ENCODE measurements at regions not wholly inside any gene's neighbourhood (a gene's known extent, or its start where the extent isn't known, plus 50 kb on each side); places are given as distances from the start of the nearest gene placed in this dataset.

GRCh38 chr11:80144897-80145594 is 704.2 kb upstream of the TENM4 start:
- DNase-seq (ENCODE audit: low read depth) = no peak

DNA sequence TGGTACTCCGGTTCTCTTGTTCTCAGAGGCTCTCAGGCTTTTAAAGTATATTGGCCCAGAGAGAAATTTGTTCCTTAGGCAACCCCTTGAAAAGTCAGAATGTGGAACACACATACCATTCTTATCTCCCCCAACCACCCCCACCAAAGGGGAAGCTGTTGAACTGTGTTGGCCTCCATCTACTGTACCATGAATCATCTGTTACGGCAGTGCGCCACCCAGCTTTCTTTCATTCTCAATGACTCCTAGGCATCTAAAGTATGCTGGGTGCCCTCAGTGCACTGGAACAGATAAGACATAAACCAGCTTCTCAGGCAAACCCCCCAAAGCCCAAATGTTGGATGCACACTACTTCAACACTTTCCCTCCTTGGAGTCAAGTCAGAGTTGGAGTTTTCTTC is 696.2 kb upstream of the TENM4 start:
- peak; percentile 77 for DNase-seq (ENCODE audit: low read depth)

GRCh38 chr11:80129396-80129795 is 688.6 kb upstream of the TENM4 start:
- no peak for DNase-seq (ENCODE audit: low read depth)

GRCh38 chr11:80122211-80122610 is 681.4 kb upstream of the TENM4 start:
- DNase-seq (ENCODE audit: low read depth) = no peak

GRCh38 chr11:80118073-80118472 is 677.2 kb upstream of the TENM4 start:
- no peak for DNase-seq (ENCODE audit: low read depth)

- no peak for DNase-seq (ENCODE audit: low read depth)
These were observed 676.0 kb upstream of the TENM4 start for GRCh38 chr11:80116796-80117195.

DNA sequence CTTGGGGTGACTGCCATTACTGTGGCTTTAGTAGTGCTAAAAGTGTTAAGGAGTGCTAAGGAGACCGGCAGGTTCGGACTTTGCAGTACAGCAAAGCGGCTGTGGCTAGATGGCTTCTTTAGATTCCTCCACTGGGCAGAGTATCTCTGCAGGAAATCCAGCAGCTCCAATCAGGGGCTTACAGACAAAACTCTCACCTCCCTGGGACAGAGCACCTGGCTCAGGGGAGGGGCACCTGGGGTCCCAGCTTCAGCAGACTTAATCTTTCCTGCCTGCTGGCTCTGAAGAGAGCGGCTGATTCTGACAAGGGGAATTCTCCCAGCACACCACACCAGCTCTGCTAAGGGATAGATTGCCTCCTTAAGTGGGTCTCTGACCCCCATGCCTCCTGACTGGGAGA is 668.8 kb upstream of the TENM4 start:
- no peak for DNase-seq (ENCODE audit: low read depth)

- DNase-seq (ENCODE audit: low read depth) = peak; percentile 21
These were observed 668.2 kb upstream of the TENM4 start for GRCh38 chr11:80109031-80109430.

DNA sequence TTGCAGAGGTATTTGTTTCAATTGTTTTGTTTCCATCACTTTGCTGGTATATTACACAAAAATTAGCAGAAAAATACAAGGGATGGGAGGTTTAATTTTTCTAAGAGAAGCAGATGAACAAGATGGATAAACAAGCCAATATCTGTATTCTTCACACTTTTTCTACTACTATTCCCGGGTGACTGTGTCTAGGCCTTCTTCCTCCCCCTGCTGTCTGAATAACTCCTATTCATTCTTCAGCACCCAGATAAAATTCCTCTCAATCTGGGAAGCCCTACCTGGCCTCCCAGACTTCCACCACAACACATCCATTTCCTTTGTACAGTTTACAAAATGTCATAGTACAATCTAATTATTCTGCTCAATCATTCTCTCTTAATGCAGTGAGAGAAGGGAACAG is 666.6 kb upstream of the TENM4 start:
- no peak for DNase-seq (ENCODE audit: low read depth)

- DNase-seq (ENCODE audit: low read depth) = no peak
These were observed 663.4 kb upstream of the TENM4 start for GRCh38 chr11:80104191-80104590.

- peak; percentile 93 for DNase-seq (ENCODE audit: low read depth)
These were observed 662.5 kb upstream of the TENM4 start for GRCh38 chr11:80103142-80103859.

GRCh38 chr11:80097146-80097545 is 656.3 kb upstream of the TENM4 start:
- DNase-seq (ENCODE audit: low read depth) = no peak

GRCh38 chr11:80096736-80097135 is 655.9 kb upstream of the TENM4 start:
- peak; percentile 92 for DNase-seq (ENCODE audit: low read depth)

- no peak for DNase-seq (ENCODE audit: low read depth)
These were observed 645.7 kb upstream of the TENM4 start for GRCh38 chr11:80086496-80087055.

GRCh38 chr11:80085563-80085962 is 644.7 kb upstream of the TENM4 start:
- DNase-seq (ENCODE audit: low read depth) = no peak

DNA sequence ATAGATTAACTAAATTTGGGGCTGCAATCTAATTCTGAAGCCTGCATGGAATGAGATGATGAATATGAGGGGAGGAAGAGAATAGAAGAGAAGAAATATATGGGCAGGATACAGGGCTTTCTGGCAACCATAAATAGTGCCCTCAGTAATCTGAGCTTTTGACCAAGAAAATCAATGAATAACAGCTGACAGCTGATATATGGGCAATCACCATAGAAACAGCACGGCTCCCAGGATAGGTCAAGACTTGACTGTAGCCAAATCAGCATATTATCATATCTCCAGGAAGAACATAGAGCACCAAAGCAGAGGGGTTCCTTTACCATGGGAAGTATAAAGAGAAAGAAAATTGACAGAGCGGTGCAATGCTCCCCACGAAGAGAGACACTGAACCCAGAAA is 643.8 kb upstream of the TENM4 start:
- DNase-seq (ENCODE audit: low read depth) = no peak

DNA sequence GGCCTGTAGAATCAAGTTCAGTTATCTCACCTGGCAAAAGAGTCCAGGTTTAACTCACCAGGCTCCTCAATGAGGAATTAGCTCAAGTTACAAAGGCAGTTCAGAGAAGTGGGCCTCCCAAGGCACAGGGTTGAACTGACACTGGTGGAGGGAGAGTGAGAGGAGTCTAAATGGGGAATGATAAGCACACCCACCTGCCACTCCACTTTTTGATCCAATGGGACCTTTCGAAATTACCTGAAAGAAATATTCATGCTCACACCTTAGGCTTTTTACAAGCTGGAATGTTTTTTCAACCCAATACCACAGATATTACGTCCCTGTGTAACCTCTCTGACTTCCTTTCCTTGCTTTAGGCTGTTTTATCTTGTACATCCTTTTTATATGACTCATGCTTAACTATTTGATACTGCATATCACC is 642.7 kb upstream of the TENM4 start:
- peak; percentile 39 for DNase-seq (ENCODE audit: low read depth)

DNA sequence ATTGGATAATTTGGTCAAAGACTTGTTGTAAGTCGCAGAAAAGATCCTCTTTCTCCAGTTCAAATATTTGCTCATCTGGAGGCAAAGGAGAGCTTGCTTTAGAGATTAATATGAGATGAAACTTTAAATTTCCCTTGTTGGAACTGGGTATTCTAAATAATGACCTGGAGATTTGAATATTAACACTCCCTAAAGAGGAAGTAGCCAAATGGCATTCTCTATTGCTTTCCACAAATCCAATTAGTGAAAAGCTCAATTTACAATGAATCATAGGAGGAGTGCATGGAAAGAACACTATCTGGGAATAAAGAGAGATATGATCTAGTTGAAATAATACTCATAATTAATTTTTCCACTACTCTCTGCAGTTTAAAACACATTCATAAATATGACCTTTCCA is 641.6 kb upstream of the TENM4 start:
- DNase-seq (ENCODE audit: low read depth) = no peak

GRCh38 chr11:80077113-80077512 is 636.3 kb upstream of the TENM4 start:
- DNase-seq (ENCODE audit: low read depth) = no peak

DNA sequence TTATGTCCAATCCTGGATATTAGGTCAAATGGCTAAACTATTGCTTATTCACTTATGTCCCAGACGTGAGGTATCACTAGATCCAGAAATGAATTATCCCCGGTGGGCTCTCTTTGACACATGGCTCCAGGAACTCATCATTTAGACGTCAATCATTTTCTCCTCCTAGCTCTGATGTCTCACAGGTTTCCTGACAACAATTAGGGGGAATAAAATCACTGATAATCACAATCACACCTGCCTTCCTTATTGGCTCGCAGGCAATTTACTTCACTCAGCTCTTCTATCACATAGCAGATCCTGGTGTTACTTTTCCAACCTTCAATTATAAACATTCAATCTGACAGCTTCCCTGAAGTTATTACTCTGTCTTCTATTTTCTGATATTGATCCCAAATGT is 634.0 kb upstream of the TENM4 start:
- no peak for DNase-seq (ENCODE audit: low read depth)

DNA sequence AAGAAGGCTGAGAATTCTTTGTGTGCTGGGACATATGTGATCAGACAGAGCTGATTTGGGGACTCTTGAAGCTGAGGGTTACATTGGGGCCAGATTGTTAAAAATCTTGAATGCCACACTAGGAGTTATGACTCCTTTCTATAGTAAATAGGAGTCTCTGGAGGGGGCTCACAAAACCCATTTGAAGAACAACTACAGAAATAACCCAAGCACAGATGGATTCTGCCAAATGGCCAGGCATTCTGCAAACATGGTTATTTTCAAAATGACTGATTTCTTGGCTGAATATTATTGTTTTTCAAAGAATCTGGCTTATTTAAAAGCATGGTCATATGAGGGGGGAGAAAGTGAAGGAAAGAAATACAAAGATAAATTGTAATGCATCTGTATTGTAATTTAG is 625.5 kb upstream of the TENM4 start:
- no peak for DNase-seq (ENCODE audit: low read depth)

DNA sequence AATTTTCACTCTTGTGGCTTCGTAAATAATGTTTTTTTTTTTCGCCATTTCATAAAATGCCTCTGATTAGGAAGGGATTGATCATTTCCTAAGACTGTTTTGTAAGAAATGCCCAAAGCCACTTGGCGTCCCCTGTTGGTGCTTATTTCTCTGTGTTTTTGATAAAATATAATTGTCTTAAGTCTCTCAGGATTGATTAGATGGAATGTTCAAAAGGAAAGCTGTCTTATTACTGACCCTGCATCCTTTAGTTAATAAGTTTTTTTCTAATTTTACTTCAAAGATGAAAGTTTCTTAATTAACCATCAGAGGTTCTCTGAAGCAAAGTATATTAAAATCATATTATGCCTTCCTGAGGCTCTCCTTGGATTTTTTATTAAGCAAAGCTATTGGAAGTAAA is 624.3 kb upstream of the TENM4 start:
- no peak for DNase-seq (ENCODE audit: low read depth)

- no peak for DNase-seq (ENCODE audit: low read depth)
These were observed 620.2 kb upstream of the TENM4 start for GRCh38 chr11:80061056-80061455.

Measured in amniotic epithelial cell (primary cell).